Dermis microvascular lymphatic vessel endothelial cell (primary cell): ENCODE measurements at regions not wholly inside any gene's neighbourhood (a gene's known extent, or its start where the extent isn't known, plus 50 kb on each side); places are given as distances from the start of the nearest gene placed in this dataset.
"Not testable (repeated sequence)": the region's sequence is repeated elsewhere in the genome, so short reads cannot be mapped to it uniquely, and the experiment has no call there.

Experiments
- DNase-seq, 2 donors: peaks; one replicate each; pipeline versions ENCODE4 v3.0.0 to v3.0.0-alpha.2; 2010; ENCODE audit warnings: low read depth in 2 of 2

DNA sequence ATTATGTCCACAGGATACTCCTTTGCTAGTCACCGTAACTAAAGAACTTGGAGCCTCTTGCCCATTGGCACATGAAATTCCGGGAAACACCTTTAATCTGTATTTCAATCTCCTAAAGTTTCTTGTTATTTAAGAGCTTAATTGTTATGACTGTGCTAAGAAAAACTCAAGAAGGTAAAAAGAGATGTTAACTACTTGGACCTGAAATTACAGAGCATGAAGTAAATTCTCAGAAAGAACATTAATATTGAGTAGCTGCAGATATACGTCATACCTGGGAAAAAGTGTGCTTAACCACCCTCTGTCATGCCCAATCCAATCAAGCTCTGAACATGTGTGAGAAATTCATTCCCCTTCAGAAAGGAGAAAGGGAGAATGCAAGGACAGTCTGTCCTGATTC lies 394.9 kb upstream of the PTGER4 start:
- no peak for DNase-seq

DNA sequence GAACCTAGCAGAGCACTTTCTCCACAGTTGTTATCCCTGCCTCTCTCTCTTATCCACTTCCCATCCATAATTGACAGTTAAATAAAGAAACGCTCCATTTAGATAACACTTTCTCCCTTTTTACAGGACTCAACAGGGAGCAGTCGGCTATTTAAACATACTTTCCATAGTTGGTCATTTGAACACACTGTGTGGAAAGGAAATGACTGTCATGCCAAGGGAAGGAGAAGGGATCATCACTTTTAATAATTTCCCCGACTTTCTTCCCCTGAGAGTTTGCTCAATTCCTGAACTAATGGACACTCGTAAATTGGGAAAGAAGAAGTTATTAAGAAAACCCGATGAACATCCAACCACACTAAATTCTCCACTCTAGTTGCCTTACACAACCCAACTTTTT lies 400.8 kb upstream of the PTGER4 start:
- DNase-seq: peak; percentile 9 to 27

DNA sequence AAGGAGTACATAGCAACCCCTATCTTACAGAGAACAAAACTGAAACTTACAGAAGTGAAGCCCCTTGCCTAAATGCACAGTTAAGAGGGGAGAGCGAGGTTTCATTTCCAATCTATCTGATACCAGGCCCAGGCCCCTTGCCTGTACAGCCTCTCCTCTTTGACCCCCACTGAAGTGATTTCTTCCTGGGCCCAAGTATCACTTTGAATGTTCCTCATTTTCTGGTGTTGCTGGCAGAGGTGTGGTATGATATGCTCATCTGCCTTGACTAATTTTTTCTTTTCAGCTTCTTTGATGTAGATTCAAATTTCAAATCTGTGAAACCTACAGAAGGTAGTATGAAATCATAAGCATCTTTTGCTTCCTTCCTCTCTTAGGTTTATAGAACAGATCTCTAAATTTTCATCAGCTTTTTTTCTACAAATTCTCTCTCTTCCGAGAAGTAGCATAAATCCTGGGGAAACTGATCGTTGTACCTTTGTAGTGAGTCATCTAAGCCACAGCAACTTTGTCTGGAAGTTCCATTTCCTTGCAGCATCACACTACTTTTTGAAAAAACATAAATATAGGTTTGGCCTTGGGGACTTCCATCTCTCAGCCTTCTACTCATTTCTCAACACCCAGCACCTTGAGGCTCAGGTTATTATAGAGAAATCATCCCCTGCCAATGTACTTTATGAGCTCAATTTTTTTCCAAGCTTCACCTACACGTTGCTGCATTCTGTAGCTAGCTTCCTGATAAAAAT lies 402.4 kb upstream of the PTGER4 start:
- DNase-seq: no peak

DNA sequence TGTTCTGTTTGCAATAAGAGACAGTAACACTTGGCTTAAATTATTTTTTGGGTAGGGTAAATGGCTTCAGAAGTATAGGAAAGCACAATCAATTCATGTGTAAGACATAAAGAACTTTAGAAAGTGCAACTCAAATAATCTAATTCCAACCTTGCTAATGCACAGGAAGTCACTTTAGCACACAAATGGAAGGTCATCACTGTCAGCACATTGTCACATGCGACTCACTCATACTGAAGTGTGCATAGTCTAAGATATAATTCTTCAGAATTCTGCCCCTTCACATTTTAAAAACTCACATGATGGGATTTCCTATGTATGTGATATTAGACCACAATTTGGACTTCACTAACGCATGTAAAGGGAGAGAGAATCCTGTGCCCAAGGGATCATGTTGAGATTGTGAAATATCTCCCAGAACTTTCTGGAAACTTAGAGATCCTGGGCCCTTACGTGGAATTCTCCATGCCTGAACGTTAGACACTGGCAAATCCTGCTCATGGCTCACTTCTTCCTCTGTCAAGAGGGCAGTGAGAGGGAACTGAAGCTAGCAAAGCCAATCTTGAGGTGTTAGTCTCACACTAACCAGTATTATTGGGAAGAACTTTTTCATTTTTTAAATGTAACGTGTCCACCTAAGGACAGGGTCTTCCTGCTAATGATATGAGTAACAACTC lies 403.2 kb upstream of the PTGER4 start:
- no peak for DNase-seq

DNA sequence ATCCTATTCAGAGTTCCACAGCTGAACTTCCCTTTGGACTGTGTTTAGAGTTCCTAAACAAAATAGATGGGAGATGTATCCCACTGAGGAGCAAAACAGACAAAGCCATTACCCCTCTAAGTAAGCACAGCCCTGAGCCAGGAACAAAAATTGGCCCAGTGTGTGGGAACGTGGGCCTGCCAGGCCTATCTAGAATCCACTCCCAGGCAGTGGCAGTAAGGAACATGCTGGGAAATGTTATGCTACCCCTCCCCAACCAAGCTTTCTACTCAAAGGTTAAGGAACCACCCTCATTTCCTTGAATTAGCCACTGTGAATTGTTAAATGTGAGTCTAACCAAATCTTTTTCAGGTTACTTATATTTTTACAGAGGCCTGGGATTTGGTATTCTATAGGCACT lies 405.1 kb upstream of the PTGER4 start:
- no peak for DNase-seq

DNA sequence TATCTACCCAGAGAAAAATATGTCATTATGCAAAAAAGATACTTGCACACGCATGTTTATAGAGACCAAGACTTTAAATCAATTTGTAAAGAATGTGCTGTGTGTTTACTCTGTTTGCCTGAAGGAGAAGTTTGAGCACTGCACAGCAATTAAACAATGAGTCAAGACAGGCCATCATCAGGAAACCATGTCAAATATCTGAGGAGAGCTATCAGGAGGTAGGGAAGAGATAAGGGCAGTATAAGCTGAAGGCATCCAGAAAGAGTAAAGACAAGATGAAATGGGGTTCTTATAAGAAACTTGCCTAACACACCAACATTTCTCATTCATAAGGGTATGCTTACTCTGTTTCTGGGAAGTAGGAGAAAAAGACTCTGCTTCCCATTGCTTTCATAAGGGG lies 405.8 kb upstream of the PTGER4 start:
- DNase-seq: no peak

DNA sequence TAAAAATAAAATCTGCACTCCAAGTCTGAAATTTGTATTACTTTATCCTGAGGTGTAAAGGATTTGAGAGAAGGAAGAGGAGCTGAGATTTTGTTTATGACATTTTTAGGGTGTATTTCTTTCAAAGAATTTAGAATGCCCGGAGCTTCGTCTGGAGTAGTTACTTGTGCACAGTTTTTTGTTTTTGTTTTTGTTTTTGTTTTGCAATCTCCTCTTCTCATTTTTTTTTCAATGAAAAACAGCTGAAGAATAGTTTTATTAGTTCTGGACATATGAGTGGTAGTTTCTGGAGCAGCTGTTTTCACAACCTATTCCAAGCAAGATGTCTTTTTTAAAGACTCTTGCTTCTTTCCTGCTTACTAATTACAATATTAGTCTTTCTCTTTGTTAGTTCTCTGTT lies 408.2 kb upstream of the PTGER4 start:
- DNase-seq: no peak

DNA sequence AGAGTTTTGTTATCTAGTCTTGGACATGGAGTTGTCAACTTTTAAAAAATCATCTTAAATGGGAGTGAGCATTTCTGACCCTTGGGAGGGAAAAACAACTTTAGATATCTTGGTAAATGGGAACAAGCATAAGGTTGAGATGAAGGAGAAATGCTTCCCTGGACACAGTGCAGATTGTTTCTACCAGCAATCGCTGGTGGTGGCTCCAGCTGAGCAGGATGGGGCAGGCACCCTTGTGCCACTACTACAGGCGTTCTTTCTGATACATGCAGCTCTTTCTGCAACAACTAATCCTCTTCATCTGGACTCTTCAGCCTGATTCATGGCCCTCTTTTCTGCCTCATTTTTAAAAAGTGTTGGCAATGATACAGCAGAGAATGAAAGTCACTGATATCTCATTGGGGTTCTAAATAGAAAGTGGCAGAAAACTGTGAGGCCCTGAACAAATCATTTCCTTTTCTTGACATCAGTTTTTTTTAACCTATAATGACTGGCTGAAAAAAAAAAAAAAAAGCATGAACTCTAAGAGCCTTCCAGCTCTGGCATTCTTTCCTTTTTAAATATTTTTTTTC lies 409.4 kb upstream of the PTGER4 start:
- no peak for DNase-seq

DNA sequence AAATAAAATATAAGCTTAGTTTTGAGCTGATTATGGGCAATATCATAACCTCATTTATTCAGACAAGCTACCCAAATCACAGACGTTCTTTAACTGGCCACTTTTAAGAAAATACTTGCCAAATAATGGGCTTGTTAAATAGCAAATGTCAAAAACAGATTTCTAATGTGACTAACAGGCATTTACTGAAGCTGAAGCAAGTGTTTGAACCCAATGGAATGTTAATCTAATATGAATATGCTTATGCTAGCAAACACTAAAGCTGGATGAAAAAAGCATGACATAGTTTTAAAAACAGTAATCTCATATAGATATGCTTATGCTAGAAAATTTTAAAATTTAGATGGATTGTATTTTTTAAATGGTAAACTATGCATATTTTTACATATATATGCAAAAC lies 411.6 kb upstream of the PTGER4 start:
- DNase-seq: no peak

DNA sequence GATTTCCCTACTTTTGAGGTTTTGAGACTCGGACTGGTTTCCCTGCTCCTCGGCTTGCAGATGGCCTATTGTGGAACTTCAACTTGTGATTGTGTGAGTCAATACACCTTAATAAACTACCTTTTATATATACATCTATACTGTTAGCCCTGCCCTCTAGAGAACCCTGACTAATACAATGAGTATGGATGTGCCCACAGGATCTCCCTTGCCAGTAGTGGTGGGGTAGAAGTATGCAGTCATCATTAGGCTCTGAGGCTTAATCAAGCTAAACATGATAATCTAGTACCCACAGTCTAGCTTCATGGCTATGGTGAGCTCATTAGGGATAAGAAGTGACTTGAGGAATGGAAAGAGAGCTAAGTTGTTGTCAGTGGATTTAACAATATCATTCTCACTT lies 412.8 kb upstream of the PTGER4 start:
- no peak for DNase-seq

DNA sequence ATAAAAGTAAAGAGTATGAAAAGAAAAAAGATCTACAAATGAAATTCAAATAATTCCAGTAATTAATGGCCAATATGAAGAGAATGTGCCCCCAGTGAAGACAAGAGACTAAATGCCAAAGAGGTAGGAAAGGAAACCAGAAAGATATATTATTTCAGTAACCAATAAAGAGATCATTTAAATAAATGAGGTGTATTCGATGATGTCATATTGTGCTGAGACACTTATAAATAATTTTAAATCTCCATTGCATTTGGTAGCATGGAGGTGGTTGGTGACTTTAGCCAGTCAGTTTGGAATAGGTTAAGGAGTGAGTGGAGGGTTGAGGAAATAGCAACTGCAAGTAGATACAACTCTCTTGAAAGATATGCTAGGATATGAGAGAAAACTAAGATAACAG lies 417.7 kb upstream of the PTGER4 start:
- DNase-seq: no peak

DNA sequence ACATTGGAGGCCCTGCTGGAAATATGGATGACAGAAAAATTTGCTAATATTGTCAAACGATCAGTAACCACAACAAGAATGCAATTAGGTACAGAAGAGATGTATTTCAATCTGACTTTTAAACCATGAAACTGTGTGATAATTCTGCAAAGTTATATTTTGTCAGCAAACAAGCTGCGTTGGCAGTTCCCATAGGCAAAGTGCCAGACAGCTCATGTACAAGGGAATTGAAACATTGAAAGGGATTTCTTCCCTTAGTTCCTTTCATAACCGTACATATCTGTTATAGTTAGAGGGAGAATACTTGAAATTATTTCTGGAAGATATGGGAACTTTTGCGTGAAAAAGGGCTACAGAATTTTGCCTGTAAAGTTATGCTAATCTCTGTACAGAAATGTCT lies 419.4 kb upstream of the PTGER4 start:
- peak; percentile 4 to 11 for DNase-seq

DNA sequence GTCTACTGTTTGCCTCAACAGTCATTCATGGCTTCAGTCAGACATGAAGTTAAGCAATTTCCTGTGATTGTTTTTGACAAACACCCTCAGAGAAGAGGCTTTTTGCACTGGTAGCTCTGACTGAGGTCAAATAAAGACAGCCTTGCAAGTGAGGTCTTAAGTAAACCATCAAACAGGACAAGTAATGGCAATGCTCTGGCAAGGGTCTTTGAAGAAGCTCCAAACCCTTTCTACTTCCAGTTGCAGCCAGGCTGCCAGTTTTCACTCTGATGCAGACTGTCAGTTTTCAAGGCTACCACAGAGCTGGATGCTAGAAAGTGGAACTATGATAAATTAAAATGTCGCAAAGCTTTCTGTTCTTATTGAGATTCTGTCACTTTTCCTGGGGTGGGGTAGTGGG lies 421.5 kb upstream of the PTGER4 start:
- DNase-seq: peak; percentile 28 to 72

DNA sequence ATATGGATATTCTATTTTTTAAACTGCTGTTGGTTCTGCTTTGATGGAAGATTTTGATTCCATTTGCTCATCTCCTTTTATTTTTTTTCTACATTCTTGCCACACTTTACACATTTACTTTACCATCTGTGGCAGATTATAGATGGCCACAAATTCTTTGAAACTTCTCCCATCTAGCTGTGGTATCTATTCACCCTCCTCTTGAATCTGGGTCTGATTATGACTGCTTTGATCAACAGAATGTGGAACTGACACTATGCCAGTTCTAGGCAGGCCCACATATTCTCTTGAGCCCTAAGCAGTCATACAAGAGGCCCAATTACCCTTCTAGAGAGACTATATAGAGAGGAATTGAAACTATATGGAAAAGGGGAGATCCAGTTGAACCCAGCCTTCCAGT lies 439.0 kb upstream of the PTGER4 start:
- no peak for DNase-seq

DNA sequence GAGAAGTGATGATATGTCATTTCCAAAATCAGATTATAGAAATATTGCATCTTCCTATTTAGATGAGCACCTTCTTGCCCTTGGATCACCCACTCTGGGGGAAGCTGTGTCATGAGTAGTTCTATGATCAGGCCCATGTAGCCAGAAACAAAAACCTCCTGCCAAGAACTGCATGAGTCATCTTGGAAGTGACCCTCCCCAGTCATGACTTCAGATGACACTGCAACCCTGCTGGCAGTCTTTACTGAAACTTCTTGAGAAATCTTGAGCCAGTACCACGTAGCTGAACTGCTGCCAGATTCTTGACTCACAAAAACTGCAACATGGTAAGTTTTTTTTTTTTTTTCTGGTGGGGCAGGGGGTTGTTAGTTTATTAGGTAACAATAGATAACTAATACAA lies 439.6 kb upstream of the PTGER4 start:
- no peak for DNase-seq

DNA sequence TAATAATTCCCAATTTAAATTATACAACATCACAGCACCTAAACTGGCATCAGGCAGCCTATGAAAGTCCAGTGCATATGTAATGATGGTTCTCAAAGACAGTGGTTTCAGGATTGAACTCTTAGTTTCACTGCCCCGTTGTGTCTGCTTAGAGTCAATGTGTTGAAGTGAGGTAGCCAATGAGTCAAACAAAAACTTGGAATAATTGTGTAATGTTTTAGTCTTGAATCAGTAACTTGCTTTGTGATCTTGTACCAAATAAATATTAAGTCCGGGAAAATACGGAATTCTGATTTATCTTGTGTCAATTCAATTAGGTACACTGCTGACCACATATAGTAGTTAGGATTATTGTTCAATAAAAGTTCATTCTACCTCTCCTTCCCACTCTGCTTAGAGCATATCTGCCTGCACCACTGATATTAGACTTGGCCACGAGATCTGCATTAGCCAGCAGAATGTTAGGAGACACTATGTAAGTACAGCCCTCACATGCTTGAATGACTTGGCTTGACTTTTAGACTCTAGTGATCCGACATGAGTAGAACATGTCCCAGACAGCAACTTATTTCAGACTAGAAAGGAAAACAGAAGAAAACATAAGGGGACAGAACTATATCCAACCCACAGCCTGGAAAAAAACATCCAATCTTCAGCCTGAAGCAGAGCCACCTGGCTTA lies 441.5 kb upstream of the PTGER4 start:
- DNase-seq: no peak

DNA sequence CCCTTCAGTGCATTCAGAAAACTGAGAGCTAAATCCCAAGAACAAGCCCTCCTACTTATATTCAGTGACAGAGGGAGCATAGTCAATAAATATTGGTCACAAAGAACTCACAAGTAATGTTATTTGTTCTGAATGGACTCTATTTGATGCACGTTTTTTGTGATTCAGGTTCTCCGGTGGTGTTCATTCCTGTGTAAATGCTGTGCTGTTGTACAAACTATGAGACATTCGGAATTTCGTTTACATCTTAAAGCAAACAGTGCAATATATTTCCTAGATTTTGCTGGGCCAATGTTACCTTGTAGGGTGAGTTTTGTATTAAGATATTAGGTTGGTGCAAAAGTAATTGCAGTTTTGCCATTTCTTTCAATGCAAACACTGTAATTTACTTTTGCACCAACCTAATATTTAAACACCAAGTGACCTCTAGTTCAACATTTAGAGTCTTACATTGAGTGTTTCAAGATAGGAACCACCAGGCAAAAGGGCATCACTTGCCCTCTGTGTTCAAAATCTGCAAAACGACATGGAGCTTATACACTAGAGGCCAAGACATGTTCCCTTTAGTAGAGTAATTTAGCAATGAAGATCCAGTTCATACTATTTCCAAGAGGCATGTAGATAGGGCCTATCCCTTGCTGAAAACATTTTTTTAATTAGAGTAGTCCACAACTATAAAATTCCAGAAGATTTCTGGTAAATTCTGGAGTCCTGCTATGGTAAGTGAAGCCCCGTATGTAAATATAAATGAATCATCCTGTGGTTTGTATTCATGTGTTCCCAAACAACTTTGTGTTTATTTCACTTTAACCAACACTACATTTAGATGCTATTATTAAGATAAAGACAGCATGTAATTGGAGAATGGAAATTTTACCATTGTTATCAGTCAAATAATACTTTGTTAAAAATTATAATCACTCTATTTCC lies 444.0 kb upstream of the PTGER4 start:
- DNase-seq: no peak

DNA sequence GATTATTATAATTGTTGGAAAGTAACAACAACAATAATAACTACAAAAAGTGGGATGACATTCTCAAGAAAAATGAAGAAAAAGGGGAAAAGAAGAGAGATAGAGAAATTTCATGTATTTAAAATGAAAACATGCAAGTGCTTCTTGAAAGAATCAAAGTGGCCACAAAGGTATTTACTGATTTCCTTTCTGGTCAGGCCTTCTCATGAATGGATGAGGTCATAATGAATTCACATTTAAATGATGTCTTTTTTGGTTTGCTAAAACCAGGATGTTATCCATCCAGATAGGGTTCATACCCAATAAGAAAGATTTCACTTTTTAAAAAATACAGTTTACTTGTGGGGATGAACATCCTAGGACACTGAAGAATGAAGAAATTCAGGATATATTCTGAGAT lies 446.4 kb upstream of the PTGER4 start:
- no peak for DNase-seq

DNA sequence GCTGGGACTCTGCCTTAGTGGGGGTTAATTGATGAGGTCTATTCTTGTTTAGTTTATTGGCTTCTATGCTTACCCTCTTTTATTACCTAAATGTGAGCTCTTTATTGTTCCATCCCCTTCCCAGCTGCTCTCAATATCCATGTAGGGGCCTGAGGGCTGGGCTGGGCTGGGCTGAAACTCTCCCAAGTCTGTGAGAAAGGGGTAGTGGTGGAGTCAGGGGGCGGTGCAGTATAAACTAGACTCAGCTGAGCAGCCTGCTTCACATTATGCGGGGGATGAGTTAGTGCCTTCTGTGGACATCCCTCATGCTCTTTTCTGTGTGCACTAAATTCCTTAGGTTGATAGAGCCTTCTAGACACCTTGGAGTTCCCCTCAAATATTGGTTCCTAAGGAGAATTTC lies 451.8 kb upstream of the PTGER4 start:
- DNase-seq: no peak

DNA sequence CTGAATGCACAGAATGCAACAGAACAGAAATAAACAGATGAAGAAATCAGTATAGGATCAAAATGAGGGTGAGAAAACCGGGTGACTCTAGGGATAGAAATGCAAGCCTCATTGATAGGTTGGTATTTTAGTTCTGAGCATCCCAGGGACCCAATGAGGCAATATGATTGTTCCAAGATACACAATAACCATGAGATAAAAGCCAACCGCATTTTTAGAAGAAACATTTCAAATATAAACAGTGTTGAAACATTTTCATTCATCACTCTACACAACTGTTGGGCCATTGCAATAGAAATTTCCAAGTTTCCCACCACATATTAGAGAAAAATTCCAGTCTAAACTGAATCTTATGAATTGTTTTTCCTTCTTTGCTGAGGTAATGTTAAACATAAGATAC lies 452.3 kb upstream of the PTGER4 start:
- DNase-seq: no peak

DNA sequence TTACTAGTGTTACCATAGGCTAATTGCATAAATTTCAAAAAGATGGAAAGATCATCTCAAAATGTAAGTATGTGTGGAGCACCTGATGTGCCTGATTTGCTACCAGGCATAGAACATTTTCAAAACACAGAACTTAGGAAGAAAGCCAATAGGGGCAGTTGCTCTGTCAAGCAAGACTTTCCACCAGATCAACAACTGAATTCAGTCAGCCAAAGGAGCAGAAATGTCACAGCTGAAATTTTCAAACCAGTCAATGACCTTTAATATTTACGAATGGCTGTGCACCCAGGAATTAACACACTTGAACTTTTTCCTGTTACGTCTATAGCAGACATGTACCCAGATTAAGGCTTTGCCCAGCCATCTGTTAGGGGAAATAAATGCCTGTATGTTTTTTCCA lies 452.8 kb upstream of the PTGER4 start:
- no peak for DNase-seq

DNA sequence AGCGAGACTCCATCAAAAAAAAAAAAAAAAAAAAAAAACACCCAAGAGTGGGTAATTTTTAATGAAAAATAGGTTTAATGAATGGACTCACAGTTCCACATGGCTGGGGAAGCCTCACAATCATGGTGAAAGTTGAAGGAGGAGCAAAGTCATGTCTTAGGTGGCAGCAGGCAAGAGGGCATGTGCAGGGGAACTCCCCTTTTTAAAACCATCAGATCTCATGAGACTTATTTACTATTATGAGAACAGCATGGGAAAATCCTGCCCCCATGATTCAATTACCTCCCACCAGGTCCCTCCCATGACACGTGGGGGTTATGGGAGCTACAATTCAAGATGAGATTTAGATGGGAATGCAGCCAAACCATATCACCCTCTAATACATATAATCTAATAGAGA lies 454.6 kb upstream of the PTGER4 start:
- DNase-seq: not testable (repeated sequence)
